Stimulated activated naive CD4-positive, alpha-beta T cell (primary cell): ENCODE measurements at regions not wholly inside any gene's neighbourhood (a gene's known extent, or its start where the extent isn't known, plus 50 kb on each side); places are given as distances from the start of the nearest gene placed in this dataset.
"Not testable (repeated sequence)": the region's sequence is repeated elsewhere in the genome, so short reads cannot be mapped to it uniquely, and the experiment has no call there.

Source experiments
- DNase-seq, 6 experiments: peaks; one replicate each; lab custom pipeline; 2025; lab: John Stamatoyannopoulos, UW

DNA sequence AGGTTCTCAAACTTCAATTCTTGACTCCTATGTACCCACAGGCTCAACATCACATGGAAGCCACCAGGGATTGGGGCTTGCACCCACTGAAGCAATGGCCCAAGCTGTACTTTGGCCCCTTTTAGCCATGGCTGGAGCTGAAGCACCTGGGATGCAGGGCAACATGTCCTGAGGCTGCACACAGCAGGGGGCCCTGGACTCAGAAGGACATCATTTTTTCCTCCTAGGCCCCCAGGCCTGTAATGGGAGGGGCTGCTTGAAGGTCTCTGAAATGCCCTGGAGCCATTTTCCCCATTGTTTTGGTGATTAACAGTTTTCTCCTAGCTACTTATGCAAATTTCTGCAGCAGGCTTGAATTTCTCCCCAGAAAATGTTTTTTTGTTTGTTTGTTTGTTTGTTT lies 465.1 kb upstream of the PCDH10 start:
- DNase-seq = no peak

DNA sequence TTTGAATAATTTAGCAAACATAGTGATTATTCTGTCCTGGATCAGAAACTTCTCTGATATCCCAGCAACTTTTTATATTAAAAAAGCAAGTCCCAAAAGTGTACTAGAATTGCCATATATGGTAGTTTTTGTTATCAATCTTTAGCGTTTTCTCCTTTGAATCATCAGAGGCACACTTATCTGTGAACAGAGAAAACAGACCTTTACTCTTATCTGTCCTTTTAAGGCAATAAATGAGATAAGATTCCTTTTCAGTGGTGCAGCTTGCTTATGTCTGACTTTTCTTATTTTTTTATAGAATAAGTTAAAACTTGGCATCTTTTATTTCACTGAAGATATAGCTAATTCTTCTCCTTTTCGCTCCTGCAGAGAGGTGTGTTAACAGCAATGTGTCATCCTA lies 458.1 kb upstream of the PCDH10 start:
- no peak for DNase-seq

DNA sequence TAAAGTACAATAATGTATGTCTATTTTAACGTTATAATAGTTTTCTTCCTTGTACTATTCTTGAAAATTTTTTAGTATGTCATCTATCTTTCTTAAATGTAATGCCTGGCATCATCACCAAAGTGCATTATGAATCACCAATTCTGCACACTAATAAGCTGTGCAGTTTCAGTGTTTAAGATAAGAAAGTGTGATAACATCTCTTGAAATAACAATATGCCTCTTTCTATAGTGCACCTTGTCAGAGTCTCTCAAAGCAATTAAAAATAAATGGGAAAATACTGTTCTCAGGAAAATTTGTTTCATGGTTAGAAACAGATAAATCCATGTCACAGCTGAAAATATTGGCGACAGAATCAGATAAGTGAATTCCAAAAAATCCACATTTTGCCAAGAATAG lies 457.4 kb upstream of the PCDH10 start:
- no peak for DNase-seq

DNA sequence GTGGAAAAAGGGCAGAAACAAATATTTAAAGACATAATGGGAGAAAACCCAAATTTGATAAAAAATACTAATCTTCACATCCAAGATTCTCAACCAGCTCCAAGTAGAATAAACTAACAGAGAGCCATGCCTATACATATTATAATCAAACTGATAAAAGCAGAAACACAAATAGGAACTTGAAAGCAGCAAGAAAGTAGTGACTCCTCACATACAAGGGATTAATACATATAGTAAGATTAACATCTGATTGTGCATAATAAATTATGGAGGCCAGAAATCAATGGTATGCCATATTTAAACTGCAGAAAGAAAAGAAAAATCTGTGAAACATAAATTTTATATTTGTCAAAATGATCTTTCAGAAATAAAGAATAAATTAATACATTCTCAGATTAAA lies 454.3 kb upstream of the PCDH10 start:
- no peak for DNase-seq

DNA sequence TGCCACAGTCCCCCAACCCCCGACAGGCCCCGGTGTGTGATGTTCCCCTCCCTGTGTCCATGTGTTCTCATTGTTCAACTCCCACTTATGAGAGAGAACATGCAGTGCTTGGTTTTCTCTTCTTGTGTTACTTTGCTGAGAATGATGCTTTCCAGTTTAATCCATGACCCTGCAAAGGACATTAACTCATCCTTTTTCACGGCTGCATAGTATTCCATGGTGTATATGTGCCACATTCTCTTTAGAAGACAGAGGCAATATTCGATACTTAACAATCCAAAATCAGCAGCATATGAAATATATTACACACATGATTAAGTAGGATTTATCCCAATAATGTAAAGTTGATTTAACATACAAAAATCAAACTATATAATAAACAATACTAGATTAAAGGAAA lies 451.6 kb upstream of the PCDH10 start:
- DNase-seq = not testable (repeated sequence)

DNA sequence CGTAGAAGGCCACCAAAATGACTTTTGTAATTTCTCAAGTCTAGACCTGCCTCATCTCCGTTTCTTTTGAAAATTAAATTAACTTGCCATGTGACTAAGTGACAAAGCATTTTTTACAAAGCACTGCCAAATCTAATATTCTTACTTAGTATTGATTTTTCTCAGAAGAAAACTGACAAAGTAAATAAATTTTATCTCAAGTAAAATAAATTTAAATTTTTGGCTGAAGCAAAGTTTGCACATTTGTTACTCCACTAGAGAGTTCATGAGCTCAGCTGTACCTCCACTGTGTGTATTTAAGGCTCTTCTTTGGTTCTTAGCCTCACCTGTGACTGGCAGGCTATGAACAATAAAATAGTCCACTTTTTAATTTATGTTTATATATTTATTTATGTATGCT lies 441.1 kb upstream of the PCDH10 start:
- no peak for DNase-seq

DNA sequence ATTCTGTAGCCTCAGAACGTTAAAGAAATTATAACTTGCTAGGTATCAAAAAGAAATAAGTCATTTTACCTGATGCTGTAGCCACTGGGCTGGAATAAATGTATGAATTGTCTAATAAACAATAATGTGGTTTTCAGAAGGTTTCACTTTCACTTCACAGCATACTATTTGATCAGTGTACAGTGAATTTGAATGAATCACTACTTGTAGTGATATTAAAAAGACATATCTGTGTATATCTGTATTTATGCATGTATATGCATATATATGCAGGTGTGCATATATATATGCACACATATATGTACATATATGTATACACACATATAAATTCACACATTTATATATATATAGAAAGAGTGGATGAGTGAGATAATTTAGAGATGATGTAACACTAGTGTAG lies 440.0 kb upstream of the PCDH10 start:
- DNase-seq = no peak

DNA sequence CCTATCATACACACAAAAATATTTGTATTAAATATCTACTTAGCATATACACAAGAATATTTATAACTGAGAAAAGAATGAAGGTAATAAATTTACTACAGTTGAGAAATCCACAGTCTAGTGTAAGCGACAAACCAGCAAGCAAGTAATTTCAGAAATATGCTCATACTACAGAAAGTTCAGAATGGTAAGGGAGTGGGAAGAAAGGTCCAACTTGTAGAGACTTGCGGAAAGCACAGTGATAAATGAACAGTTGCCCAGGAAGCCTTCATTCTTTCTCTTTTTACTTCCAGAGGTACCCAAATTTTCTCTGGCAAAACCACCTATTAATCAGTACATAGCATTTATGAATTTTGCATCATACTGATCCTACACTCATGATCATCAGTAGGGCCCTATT lies 438.1 kb upstream of the PCDH10 start:
- DNase-seq = no peak

DNA sequence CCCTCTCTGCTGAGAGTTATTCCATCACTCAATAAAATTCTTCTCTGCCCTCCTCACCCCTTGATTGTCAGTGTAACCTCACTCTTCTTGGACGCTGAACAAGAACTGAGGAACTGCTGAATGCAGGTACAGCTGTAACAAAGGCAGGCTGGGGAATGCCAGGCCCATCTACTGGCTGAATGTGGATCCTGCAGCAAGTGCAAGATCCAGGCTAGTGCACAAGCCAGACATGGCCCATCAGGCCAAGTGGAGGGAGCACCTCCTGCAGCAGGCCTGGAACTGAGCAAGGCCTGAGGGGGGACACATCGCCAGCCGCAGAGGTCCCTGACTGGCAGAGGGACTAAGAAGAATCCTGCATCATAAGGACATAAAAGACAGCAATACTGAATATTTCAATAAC lies 411.8 kb upstream of the PCDH10 start:
- no peak for DNase-seq

DNA sequence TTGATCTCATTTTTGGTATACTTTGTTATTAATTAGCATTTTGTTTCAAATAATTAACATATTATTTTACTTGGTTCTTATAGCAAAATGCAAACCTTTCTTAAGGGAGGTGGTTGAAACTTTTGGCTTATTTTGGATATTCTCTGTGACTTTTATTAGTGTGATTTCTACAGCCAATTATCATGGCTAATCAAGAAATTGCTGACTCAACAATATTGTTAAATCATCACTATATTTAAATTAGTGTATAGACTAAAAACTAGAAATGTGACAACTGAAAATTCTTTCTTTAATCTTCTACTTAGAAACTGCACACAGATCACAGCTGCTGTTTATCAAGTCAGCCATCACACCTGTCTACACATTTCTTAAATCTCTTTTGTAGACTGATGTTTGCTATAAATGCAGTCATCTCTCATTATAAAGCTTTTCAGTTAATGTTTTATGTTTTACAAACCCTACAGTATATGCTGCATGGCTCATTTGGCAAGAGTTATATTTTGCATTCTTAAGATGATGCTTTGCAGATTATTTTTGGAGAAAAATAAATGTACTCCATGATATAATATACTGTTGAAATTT lies 389.8 kb upstream of the PCDH10 start:
- no peak for DNase-seq

DNA sequence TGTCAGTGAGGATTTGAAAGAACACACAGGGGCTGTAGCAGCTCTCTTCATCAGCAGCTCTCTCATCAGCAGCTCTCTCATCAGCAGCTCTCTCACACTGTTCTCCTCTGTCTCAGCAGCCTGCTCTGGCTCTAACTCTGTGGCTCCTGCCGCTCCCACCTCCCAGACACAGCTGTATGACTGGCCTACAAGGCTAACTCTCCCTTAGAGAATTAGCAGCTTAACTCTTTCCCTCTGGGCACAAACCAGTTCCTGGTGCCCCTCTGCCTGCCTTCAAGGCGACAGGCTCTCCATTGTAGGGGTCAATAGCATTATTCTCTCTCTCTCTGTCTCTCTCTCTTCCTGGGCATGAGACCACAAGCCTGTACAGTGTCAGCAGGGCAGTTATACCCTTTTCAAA lies 385.6 kb upstream of the PCDH10 start:
- no peak for DNase-seq

DNA sequence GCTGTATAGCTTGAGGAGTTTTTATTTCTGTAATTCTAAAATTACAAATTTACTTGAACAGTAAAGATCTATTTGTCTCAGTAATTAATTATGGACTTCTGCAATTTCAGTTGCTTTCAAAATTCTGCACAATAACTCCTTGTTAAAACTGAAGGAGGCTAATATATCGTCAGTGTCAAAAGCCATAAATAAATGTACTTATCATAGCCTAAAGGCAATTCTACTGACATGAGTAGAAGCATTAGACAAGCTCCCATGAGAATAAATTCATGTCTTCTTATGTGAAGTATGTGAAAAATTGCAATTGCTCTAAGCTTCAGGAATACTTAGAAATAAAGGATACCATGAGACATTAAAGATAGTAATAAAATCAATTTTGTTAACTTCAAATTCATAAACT lies 381.2 kb upstream of the PCDH10 start:
- no peak for DNase-seq

DNA sequence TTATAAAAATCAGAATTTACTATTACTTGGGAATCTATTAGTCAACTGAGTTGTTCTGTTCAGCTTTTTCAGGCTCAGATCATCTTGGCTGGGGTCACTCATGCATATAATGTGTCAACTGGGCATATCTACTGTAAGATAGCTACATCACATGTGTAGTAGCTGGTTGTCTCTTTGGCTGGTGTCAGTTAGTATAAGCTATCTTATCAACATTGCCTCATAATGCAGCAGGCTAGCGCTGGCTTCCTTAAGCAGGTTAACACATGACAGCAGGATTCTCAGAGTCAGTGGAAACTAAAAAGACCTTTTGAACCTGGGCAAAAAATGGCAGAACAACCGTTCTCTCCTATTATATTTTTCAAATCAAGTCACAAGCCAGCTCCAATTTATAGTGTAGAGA lies 378.3 kb upstream of the PCDH10 start:
- DNase-seq = no peak

DNA sequence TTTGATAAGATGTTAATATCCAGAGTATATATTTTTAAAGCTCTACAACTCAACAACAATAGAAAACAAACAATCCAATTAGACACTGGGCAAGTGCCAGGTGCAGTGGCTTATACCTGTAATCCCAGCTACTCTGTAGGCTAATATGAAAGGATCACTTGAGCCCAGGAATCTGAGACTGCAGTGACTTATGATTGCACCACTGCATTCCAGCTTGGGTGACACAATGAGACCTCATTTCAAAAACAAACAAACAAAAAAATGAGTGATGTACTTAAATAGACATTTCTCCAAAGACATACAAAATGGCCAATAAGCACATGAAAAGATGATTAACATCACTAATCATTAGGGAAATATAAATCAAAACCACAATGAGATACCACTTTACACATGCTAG lies 356.8 kb upstream of the PCDH10 start:
- no peak for DNase-seq

DNA sequence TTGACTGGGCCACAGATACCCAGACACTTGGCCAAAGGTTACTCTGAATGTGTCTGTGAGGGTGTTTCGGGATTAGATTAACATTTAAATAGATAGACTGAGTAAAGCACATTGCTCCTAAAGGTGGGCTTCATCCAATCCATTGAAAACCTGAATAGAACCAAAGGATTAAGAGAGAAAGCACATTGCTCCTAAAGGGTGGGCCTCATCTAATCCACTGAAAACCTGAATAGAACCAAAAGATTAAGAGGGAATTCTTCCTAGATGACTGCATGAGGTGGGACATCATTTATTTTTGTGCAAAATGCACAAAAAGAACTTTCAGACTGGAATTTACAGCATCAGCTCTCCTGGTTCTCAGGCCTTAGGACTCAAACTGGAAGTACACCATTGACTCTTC lies 351.2 kb upstream of the PCDH10 start:
- DNase-seq = no peak

DNA sequence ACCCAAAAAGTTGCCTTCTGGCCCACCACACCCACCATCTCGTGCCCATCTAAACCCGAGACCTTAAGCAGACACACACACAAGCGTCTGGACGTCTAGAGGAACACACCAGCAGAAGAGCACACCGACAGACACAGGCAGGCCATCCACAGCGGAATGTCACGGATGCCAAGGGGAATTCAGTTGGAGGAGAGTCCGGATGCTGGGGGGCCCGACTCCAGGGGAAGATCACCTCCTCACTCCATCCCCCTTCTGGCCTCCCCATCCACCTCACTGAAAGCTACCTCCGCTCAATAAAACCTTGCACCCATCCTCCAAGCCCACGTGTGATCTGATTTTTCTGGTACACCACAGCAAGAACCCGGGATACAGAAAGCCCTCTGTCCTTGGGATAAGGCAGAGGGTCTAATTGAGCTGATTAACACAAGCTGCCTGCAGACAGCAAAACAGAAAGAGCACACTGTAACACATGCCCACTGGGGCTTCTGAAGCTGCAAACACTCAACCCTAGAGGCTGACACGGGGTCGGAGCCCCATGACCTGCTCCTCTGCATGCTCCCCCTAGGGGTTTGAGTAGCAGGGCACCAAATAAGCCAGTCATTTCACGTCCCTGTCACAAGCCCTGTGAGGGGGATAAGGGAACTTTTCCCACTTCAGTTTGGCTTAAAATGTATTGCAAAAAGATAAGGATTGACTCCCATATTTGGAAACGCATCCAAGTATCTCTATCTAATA lies 339.6 kb upstream of the PCDH10 start:
- DNase-seq = no peak

DNA sequence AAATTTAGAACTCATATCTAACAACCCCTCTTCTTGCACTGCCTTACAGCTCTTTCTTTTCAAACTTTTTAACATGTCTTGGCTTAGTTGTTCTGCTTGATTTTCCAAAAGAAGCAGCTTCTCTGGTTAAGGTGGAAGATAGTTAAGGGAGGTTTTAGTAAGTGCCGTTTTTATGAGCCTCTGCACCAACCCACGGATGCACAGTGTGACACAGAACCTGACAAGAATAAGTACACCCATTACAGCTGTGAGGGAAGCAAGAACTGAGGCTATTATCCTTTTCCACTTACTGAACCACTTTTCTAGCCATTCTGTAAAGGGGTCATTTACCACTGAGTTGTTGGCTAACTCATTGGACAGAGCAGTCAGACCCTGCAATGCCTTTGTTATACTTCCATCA lies 336.0 kb upstream of the PCDH10 start:
- DNase-seq = not testable (repeated sequence)

DNA sequence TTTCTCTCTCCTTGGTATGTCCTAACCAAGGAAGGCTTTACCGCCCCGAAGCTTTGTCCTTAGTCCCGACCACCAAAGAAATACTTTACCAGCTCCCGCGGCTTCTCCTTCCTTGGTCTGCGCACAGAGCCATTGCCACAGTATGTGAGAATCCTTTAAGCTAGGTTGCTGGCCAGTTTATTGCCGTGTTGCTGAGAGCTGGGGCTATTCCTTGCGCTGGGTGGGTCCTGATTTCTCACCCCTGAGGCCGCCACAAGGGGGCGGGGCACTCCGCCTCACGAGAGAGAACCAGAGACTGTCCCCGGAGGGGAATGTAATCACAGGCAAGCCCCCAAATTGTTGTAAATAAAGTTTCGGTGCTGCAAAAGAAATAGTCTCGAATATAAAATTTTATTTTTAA lies 331.0 kb upstream of the PCDH10 start:
- DNase-seq = no peak

DNA sequence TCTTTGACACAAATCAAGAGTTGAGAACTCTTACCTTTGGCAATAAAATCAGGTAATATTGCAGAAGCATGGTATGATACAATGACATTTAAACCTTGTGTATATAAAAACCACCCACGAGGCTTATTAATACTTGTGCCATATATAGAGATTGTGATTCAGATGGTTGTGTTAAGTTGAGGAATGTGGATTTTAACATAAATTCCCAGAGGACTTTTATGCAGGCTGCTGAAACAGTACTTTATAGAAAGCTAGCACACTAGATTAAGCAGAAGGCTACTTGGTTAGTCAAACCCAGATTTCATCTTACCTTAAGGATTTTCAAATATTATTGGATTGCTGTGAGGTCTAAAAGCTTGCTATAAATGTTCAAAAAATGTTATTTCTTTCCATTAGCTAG lies 325.7 kb upstream of the PCDH10 start:
- no peak for DNase-seq

DNA sequence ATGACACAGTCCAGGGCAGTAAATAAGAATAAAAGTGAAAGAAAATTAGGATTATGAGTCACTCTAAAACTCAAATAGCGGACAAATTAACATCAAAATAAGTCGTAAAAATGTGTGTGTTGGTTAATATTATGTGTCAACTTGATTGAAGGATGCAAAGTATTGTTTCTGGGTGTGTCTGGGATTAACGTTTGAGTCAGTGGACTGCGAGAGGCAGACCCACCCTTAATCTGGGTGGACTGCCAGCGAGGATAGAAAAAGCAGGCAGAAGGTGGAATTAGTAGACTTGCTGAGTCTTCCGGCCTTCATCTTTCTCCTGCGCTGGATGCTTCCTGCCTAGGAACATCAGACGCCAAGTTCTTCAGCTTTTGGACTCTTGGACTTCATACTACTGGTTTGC lies 324.3 kb upstream of the PCDH10 start:
- no peak for DNase-seq

DNA sequence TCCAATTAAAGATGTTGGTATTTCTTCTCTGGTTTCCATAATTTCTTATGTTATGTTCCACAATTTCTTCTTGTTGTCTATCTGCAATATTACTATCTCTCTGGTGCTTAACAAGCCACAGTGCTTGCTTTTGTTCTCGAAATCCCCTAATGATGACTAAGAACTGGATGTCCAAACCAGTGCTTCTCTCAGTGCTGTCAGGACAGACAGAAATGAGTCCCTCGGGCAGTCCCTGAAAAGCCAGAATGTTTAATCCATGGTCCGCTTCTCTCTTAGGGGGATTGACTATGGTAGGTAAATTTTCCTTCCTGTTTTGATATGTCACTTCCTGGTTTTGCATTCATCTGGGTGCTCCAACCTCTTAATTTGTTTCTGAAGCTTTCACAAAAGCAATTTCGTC lies 321.6 kb upstream of the PCDH10 start:
- DNase-seq = no peak

DNA sequence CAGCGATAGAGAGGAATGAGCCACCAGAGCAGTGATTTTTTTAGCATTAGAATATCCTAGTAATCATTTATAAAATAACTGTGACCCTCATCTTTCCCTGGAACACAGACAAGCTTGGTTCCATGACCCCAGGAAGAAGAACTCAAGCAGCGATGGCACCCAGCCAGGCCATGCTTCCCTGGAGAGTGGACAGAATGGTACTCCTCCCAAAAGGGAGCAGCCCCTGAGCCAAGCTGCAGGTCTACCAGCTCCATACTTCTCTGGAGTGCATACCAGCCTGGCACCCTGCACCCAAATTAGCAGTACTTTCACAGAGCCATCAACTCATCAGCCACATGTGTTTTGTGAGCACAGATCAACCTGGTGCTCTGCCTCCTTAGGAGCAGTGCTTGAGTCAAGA lies 310.9 kb upstream of the PCDH10 start:
- DNase-seq = no peak

DNA sequence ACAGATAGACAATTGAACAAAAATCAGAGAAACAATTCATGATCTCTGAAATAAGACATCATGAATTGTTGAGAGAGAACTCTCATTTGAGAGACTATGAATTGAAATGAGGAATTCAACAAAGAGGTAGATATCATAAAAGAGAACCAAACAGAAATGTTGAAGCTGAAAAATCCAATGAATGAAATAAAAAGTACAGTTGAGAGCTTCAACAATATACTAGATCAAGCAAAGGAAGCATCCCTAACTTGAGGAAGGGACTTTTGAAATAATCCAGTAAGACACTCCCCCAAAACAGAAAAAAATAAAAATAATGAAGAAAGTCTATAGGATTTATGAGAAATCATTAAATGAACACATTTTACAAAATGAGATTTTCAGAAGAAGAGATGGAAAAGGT lies 310.0 kb upstream of the PCDH10 start:
- no peak for DNase-seq

DNA sequence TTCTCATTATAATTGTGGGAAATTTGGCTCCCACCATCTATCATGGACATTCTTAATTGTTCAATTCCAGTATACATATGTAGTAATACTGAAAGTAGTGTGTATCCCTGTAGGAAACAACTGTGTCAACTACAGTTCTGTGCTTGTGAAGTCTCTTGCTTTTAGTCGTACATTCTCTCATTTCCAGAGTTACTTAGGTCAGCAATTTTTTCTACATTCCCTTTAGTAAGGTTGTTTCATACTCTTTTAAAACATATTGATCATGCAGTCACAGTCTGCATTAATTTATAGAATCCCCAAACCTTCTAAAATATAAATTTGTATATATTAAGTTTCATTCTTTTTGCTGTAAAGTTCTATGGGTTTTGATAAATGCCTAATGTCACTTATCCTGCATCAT lies 289.2 kb upstream of the PCDH10 start:
- DNase-seq = no peak
